ENCODE measurements at regions not wholly inside any gene's neighbourhood (a gene's known extent, or its start where the extent isn't known, plus 50 kb on each side); places are given as distances from the start of the nearest gene placed in this dataset.
"Not testable (repeated sequence)": the region's sequence is repeated elsewhere in the genome, so short reads cannot be mapped to it uniquely, and the experiment has no call there.

DNA sequence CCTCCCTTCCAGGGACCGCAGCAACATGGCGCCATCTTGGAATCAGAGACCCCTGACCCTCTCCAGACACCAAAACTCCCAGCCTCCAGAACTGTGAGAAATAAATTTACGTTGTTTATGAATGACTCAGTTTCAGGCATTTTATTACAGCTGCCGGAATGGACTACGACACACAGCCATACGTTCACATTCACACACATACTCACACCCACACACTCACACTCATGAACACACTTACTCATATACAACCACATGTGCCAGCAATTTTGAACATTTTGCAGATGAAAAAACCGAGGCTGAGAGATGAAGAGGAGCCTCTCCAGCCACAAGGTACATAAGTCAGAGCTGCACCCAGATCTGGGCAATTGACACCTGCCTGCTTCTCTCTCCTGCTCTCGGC, 151.0 kb upstream of the RAB4A start:
- no peak for DNase-seq

DNA sequence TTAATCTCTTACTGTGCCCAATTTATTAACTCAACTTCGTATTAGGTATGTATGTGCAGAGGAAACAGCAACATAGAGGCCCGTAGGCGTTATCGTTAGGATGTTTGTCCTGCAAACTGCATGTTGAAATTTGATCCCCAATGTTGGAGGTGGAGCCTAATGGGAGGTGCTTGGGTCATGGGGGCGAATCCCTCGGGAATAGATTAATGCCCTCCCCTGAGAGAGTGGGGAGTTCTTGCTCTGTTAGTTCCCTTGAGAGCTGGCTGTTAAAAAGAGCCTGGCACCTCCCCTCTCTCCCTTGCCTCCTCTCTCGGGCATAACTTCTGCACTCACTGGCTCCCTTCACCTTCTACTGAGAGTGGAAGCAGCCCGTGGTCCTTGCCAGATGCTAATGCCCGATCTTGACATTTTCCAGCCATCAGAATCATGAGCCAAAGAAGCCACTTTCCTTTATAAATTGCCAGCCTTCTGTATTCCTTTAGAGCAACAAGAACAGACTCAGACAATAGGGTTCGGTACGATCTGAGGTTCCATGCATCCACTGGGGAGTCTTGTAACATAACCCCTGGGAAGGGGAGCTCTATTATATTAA, 149.0 kb upstream of the RAB4A start:
- no peak for DNase-seq

DNA sequence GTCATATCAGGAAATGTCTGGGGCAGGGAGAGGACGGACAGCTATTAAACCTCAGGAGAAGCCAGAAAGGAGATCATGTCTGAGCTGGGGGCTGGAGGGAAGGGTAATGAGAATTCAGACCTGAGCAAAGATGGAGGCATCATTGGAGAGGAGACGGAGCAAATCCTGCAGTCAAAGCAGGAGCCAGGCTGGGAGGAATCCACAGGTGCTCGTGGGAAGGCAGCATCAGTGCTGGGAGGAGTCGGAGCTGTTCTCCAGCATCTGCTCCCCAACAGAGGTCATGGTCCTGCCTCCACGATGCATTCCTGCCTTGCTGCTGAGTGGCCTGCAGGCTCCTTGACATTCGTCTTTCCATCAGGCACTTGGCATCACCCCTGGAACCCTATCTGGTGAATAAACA, 148.3 kb upstream of the RAB4A start:
- no peak for DNase-seq

DNA sequence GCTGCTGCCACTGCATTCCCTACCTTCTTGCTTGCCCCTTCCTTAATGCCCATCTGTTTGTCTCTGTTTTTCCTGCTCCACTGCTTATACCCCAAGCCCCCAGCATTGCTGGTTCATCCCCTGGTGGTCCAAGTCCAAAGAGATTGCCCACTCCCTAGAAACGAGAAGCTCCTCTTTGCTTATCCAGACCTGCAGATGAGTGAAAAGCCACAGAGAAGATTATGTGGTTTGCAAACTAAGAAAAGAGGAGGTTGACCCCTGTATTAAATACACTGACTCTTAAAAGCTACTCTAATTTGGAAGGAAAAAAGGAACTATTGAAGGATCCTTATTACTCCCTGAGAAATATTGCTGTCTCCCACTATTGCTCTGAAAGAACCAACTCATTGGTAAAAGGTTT, 146.8 kb upstream of the RAB4A start:
- DNase-seq = no peak

DNA sequence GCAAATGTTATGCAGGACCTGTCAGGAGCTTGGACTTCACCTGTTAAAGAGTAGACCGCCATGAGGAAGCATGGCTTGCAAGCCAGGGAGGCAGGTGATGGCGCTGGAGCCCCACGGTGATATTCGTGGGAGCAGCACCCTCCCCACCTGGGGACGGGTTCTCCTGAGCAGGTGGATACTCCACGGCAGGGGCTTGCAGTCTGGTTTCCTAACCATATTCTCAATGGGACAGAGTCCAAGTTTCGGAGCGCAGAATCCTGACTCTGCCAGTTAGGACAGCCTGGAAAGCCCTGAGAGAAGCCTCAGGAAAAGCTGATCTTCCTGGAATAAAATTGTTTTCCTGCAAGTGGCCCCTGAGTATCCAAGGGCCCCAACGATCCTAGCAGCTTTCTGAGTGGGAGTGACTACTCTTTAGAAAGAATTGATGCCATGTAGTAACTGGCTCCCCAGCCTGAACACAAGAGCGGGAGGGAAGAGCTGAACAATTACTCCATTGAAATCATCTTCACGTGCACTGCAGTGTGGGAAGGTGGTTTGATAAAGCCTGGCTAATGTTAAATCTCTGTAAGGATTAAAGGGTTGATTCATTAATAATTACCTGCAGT, 146.3 kb upstream of the RAB4A start:
- DNase-seq = no peak

DNA sequence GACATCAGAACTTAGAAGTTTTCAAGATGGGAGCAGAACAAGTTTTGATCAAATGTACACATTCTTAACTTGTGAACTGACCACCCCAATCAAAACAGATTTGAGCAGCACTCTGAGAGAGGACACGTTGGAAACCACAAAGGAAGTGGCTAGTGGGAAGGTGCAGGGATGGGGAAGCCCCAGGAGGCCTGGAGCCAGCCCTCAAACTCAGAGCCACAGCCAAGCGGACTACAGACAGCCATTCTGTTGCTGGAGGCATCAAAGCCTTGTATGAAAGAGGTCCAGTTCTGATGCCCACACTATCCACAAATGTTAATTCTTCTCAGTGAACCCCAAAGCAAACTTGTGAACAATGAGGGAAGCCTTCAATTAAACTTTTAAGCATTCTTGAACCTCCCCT, 143.6 kb upstream of the RAB4A start:
- DNase-seq = no peak

DNA sequence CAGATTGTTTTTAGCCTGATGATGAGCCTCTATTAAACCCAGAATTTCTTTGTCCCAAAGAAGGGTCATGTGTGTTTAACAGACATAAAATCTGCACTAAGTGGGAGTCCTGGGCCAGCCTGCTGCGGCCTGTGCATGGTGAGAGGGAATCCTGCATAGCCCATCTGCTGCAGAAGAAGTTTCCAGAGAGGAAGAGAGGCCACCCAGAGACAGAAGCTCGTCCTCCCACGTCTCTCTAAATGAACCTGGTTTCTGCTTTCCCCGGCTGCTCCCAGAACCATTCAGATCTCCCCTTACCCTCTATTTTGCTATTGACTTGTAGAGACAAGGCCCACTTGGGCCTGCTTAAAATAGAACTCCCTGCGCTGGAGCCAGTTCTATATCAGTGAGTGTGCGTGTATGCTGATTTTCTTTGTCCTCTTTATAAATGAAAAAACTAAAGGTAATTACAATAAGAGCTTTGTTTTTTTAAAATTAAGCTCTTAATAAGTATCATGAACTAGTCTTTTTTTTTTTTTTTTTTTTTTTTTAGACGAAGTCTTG, 142.8 kb upstream of the RAB4A start:
- no peak for DNase-seq

DNA sequence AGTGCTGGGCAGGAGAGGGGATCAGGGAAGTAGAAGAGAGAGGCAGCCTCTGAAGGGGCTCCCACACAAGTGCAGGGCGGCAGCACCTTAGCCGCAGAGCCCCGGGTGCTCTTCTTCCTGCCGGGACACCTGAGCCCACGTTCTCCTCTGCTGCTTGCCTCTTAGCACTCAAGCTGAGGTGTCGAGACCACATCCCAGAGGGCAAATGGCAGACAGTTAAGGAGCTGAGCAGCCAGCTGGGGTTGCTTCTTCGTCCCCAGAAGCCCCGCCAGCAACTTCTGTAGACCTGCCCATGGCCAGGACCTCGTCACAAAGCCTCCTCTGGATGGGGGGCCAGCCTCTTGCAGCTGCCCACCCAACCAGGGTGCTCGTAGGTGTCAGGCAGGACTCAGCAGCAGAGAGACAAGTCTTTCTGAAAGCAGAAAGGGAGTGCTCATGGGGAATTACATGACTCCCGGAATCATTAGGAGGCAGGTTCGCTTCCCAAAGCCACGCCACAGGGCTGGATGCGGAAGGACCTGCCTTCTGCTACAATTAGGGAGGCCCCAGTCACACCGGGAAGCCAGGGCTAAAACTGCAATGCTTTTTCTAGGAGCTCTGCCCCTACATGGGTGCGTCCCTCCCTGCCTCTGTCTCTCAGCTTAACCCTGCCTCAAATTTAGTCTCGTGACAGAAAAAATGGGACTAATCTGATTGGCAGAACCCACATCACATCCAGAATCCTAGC, 141.4 kb upstream of the RAB4A start:
- DNase-seq = no peak

DNA sequence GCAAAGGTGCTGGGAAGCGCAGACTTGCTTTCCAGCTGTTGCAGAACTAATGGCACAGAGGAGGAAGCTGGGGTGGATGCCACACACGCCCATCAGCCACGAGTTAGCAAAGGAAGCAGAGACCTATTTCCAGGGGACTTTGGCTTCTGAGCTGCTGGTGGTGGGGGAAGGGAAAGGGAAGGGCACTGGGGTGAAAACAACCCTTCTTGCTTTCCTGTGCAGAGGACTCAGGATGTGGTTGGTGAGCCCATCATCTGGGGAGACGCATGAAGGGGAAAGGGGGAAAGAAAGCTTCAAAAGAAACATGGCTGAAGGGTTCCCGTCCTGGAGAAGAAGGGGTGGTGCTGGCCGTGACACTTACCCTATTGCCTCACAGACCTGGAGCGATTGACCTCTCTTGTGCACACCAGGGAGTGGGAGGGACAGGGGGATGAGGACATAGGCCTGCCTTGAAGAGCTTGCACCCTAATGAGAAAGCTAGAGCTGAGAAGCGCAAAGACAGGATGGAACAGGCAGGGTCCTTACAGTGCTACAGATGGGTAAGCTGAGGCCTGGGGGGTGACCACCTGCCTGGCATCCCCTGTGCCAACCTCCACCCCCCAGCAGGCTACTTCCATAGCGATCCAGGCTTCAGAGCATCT, 140.8 kb upstream of the RAB4A start:
- no peak for DNase-seq

DNA sequence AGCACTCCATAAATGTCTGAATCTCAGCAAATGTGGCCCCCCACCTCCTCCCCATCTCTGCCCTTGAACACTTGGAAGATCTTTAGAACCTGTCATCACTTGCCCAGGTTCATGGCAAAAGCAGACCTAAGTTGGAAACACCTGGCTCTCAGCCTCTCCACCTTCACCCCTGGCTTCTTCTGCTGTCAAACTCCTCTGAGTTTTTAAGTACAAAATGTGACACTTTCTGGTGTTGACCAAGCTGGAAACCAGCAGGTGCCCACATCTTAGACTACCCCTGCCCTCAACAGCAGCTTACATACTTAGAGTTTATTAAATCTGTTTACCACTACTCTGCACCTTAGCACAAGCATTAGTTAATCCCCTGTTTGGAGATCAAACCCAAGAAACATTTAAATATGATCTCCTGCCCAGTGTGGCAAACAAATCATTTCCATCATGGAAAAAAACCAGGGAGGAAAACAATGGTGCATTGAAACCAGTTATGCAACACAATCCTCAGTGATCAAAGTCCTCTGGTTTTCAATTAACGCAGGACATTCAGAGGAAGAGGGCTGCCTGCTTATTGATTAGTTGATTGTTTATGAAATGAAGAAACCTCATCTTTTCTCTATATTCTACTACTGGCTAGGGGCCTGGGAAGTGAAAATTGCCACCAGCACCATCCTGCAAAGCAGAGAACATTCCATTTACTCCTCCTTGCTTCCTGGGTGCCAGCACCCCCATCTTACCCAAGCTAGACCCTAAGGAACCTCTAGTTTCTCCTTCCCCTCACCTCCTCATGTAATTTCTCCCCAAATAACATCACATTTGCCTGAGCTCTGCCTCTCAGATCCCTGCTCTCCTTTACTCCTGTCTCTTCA, 139.4 kb upstream of the RAB4A start:
- no peak for DNase-seq

DNA sequence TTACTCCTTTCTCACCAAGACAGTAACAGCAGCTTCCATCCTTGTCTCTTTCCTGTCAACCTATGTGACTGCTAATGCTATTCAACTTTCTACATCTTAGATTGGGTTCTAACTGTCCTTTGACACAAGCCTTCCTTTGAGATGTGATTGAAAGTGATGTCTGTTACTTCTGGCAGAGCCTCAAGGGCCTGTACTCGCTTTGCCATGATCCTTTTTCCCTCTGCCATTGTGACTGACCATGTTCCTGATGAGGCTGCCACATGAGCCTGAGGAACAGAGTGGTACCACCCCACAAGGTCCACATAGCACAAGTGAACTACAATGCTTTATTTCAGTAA, 138.8 kb upstream of the RAB4A start:
- no peak for DNase-seq

DNA sequence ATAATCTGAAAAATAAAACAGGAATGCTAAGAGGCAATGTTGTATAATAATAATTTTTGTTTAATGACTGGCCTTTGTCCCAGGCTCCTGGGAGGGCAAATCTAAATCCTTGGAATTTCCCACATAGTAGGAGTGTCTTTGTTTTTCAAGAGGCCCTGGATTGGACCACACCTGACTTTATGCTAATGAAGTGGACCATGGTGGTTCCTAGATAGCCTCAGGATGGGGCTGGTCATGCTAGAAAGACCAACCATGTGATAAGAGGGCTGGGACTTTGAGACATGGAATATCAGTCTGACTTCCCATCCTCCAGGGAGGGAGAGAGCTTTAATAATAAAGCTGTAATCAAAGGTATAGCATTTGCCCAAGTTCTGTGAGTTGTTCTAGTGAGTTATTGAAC, 138.2 kb upstream of the RAB4A start:
- no peak for DNase-seq

DNA sequence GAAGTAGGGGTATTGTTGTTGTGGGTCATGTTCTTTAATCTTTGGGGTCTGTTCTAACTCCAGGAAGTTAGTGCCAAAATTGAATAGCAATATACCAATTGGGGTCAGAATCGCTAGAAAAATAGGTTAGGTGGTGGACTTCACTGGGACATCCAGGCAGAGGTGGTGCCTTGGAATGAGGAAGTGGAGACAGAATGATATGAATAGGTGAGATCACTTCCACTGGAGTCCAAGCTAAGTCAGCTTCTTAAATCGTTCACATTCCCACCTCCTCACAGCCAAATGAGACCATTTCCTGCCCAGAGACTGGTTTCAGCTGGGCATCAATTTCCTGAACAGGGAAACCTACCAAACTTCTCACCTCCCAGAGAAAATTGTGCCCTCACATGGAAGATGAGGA, 137.8 kb upstream of the RAB4A start:
- DNase-seq = no peak

DNA sequence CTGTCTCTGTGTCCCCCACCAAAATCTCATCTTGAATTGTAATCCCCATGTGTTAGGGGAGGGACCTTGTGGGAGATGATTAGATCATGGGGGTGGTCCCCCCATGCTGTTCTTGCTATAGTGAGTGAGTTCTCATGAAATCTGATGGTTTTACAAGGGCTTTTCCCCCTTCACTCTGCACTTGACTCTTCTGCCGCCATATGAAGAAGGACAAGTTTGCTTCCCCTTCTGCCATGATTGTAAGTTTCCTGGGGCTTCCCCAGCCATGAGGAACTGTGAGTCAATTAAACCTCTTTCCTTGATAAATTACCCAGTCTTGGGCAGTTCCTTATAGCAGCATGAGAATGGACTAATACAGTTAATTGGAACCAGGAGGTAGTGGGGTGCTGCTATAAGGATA, 137.1 kb upstream of the RAB4A start:
- no peak for DNase-seq

DNA sequence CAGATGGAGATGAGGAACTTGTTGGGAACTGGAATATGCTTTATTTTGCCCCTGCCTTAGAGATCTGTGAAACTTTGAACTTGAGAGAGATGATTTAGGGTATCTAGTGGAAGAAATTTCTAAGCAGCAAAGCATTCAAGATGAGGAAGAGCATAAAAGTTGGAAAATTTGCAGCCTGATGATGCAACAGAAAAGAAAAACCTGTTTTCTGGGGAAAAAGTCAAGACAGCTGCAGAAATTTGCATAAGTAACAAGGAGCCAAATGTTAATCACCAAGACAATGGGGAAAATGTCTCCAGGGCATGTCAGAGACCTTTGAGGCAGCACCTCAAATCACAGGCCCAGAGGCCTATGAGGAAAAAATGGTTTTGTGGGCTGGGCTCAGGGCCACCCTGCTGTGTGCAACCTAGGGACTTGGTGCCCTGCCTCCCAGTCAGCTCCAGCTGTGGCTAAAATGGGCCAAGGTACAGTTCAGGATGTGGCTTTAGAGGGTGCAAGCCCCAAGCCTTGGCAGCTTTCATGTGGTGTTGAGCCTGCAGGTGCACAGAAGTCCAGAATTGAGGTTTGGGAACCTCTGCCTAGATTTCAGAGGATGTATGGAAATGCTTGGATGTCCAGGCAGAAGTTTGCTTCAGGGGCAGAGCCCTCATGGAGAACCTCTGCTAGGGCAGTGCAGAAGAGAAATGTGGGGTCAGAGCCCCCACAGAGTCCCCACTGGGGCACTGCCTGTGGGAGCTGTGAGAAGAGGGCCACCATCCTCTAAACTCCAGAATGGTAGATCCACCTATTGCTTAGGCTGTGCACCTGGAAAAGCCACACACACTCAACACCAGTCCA, 136.3 kb upstream of the RAB4A start:
- not testable (repeated sequence) for DNase-seq

DNA sequence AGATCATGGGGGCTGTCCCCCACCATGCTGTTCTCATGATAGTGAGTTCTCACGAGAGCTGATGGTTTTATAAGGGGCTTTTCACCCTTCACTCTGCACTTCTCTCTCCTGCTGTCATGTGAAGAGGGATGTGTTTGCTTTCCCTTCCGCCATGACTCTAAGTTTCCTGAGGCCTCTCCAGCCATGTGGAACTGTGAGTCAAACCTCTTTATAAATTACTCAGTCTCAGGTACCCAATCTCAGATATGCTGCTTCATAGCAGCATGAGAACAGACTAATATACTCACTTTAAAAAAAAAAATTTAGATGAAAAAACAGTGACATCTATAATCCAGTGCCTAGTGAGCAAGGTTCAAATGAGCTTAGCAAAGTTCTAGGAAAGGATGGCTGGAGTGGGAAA, 135.1 kb upstream of the RAB4A start:
- DNase-seq = no peak

DNA sequence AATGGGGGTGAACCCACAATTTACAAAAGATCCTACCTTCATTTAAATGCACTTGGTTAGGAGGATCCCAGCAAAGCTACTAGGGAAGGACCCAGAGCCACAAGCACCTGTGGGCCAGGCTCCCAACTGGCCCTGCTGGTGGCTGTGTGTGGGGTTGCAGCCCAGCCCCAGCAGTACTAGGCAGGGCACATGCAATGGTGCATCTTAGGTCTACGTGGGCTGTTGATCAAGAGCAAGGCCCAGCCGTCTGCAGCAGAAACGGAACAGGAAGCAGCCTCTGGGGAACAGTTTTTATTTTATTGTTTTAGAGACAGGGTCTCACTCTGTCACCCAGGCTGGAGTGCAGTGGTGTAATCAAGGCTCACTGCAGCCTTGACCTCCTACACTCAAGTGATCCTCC, 134.1 kb upstream of the RAB4A start:
- no peak for DNase-seq

DNA sequence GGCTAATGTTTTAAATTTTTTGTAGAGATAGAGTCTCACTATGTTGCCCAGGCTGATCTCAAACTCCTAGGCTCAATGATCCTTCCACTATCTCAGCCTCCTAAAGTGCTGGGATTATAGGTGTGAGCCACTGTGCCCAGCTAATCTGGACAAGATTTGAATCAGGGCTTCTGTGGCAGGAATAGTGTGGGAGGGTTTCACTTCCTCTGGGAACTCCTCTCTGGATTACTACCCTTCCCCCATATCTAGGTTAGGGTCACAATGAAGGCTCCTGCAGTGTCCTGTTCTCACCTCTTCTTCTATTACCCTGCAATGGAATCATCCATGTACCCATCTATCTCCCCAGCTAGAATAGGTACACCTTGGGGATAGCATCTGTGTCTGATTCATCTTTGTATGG, 133.6 kb upstream of the RAB4A start:
- no peak for DNase-seq

DNA sequence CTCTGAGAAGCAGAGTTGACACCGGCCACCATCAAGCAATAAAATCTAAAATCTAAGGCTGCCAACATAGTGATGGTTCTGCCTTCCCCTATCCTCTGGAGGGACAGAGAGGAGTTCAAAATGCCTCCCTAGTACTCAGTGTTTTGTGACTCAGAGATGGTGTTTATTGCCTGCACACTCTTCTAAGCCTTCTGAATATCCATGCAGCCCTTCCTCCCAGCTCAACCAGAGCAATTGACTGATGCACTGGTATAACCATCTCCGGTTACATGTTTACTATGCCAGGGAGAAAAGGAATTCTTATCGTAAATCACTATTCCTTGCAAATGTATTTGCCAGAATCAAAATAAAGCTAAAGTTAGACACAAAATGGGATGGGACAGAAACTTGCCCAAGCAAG, 132.9 kb upstream of the RAB4A start:
- no peak for DNase-seq

DNA sequence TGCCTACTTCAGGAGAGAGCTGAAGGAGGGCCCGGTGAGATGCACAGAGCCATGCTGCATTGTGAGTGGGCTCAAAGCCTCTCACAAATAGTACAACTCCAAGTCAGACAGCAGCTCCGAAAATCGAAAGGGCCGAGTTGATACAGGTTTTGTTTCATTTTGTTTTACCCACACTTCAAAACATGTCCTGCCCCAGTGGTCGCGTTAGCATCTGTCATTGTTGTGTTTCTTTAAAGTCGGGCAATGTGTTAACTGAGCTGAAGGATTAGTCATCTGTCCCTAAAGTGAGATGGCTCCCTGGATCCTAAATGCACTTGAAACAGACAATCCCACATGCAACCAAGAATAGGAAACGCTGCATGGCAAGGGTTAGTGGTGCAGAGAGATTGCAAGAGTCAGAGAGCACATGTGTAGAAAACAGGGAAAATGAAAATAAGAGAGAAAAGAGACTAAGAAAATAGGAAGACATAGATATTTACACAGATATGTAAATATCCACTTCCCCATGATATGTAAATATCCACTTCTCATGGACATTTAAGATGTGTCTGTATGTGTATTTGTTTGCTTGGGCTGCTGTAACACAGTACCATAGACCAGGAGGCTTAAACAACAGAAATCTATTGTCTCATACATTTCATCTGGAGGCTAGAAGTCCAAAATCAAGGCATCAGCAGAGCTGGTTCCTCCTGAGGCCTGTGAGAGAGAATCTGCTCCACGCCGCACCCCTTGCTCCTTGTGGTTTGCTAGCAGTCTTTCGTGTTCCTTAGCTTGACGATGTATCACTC, 131.4 kb upstream of the RAB4A start:
- no peak for DNase-seq

DNA sequence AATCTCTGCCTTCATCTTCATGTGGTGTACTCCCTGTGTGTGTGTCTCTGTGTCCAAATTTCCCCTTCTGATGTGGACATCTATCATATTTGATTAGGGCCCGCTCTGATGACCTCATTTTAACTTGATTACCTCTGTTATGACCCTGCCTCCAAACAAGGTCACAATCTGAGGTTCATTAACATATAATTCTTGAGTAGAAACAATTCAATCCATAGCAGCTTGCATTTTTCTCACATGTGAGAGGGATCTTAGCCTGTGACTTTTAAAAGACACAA, 130.9 kb upstream of the RAB4A start:
- no peak for DNase-seq

DNA sequence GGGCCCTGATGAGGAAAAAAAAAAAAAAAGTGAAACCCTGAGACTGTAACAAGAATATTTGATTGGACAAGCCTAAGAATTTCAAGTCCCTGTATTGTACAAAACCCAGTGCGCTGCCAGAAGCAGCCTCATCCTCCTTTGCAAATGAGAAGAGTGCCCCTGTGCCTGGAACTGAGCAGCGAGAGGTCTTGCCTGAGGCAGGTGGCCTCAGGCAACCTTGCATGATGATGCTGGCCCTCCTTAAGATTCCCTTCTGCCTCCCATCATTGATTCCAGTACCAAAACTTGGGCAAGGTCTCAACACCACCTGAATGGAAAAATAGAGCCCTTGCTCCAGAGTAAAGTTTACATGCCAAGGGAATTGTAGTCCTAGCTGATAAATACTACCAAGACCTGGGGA, 129.6 kb upstream of the RAB4A start:
- no peak for DNase-seq
